ENCODE measurements at regions not wholly inside any gene's neighbourhood (a gene's known extent, or its start where the extent isn't known, plus 50 kb on each side); places are given as distances from the start of the nearest gene placed in this dataset.

GRCh38 chr5:104606258-104606829, 1043.8 kb upstream of the NUDT12 start:
- TF ChIP-seq, protein P1, sequence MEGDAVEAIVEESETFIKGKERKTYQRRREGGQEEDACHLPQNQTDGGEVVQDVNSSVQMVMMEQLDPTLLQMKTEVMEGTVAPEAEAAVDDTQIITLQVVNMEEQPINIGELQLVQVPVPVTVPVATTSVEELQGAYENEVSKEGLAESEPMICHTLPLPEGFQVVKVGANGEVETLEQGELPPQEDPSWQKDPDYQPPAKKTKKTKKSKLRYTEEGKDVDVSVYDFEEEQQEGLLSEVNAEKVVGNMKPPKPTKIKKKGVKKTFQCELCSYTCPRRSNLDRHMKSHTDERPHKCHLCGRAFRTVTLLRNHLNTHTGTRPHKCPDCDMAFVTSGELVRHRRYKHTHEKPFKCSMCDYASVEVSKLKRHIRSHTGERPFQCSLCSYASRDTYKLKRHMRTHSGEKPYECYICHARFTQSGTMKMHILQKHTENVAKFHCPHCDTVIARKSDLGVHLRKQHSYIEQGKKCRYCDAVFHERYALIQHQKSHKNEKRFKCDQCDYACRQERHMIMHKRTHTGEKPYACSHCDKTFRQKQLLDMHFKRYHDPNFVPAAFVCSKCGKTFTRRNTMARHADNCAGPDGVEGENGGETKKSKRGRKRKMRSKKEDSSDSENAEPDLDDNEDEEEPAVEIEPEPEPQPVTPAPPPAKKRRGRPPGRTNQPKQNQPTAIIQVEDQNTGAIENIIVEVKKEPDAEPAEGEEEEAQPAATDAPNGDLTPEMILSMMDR (IDR thresholded peaks at IDR 0.05) = no peak
- TF ChIP-seq POLR2AphosphoS5 (IDR thresholded peaks at IDR 0.05) = no peak
